ENCODE measurements at regions not wholly inside any gene's neighbourhood (a gene's known extent, or its start where the extent isn't known, plus 50 kb on each side); places are given as distances from the start of the nearest gene placed in this dataset.

DNA sequence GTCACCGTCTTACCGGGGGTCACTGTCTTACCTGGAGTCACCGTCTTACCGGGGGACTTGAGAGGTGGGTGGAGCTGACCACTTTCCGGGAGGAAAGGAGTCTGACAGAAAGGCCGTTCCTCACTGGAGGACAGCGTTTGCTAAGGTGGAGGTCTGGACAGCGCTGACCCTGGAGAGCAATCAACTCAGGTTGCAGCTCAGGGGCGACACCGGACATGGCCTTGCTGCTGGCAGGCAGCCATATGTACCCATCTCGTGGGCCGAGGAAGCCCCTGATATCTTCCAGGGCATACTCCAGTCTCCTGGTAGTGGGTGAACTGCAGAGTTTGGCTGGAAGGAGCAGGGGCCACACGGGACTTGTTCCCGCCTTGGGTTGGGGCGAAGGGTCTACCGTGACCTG is 234.6 kb upstream of the MYT1L start:
- no peaks in the 10 kb centered on the region for H3K9me3 ChIP-seq (replicated peaks)
- H3K36me3 ChIP-seq, result no peaks in the 10 kb centered on the region
- no peaks in the 10 kb centered on the region for H3K27me3 ChIP-seq (replicated peaks)
- no peak overlapping the region for H3K27ac ChIP-seq
- no peak overlapping the region for H3K4me3 ChIP-seq
- no peaks in the 10 kb centered on the region for H3K4me1 ChIP-seq (replicated peaks)
- no peak for DNase-seq (ENCODE audit: low read depth in 1 of 2, low spot score in 2 of 2)

DNA sequence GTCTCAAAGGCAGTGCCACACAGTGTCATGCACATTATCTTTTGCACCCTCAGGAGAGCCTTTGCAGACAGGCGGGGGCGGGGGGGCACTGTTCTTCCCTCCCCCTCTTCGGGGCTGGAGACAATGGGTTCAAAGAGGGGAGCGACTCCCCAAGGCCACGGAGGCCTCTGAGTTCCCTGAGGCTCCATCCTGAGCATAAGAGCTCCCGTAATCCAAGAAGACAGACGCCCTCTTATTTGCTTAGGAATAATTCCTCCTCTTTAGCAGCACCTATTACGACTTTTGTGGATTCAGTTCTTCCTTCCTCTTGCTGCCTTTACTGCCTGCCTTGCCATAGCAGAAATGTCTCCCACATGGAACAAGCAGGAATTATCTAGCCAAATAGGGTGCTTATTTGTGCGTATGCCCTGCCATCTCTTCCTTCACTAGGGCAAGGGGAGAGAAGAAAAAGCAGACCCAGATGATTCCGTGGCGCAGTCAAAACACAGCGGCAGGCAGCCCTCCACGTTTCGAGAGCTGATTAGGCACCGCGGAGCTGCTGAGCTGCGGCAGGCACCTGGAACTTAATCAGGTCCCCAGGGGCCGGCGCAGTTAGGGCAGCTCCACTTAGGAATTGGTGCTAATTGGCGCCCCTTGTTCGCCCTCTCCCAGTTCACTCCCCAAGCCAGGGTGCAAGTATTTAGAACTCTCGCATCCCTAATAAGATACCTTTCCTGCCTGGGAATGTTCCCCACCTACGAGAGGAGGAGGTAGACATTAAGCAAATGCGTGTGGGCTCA is 233.4 kb upstream of the MYT1L start:
- no peaks in the 10 kb centered on the region for H3K9me3 ChIP-seq (replicated peaks)
- no peak overlapping the region for H3K27ac ChIP-seq
- H3K36me3 ChIP-seq, result no peaks in the 10 kb centered on the region
- no peak for DNase-seq (ENCODE audit: low read depth in 1 of 2, low spot score in 2 of 2)
- H3K27me3 ChIP-seq (replicated peaks), result no peaks in the 10 kb centered on the region
- no peaks in the 10 kb centered on the region for H3K4me1 ChIP-seq (replicated peaks)
- H3K4me3 ChIP-seq, result no peak overlapping the region

DNA sequence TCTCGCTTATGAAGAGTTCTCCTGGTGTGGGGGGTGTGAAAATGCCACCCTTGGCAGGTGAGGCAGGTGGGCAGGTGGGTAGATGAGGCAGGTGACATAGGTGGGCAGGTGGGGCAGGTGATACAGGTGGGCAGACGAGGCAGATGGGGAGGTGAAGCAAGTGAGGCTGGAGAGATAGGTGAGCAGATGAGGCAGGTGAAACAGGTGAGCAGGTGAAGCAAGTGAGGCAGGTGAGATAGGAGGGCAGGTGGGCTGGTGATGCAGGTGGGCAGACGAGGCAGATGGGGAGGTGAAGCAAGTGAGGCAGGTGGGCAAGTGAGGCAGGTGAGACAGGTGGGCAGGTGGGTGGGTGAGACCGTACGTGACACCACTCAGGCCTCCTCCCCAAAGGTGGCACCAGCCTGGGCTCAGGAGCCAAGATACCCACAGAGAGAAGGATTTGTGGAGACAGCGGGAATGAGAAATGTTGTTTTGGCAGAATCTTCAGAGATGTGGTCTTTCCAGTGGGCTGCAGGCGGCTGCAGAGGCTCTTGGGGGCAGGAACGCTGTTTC is 232.3 kb upstream of the MYT1L start:
- H3K27ac ChIP-seq, result no peak overlapping the region
- no peaks in the 10 kb centered on the region for H3K4me1 ChIP-seq (replicated peaks)
- H3K27me3 ChIP-seq (replicated peaks), result no peaks in the 10 kb centered on the region
- no peak overlapping the region for H3K4me3 ChIP-seq
- H3K9me3 ChIP-seq (replicated peaks), result no peaks in the 10 kb centered on the region
- DNase-seq (ENCODE audit: low read depth in 1 of 2, low spot score in 2 of 2), result no peak
- no peaks in the 10 kb centered on the region for H3K36me3 ChIP-seq

DNA sequence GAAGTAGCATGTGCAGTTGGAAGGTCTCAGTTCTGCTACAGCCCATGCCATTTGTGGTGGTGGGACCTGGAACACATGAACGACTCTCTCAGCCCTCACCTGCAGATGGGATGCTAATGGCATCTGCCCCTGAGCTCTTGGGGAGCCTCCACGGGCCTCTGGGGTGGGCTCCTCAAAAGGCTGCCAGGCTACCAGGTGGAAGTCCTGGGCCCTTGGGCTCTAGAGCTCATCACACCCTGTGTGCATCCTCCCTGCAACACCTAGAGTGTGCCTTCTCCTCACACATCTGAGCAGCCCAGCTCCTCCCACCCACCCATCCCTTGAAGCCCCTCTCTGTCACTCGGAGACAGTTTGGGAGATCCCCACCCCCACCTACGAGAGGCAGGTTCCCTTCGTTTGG is 231.8 kb upstream of the MYT1L start:
- no peaks in the 10 kb centered on the region for H3K27me3 ChIP-seq (replicated peaks)
- H3K27ac ChIP-seq, result no peak overlapping the region
- no peaks in the 10 kb centered on the region for H3K36me3 ChIP-seq
- no peaks in the 10 kb centered on the region for H3K9me3 ChIP-seq (replicated peaks)
- no peak for DNase-seq (ENCODE audit: low read depth in 1 of 2, low spot score in 2 of 2)
- no peaks in the 10 kb centered on the region for H3K4me1 ChIP-seq (replicated peaks)
- no peak overlapping the region for H3K4me3 ChIP-seq

DNA sequence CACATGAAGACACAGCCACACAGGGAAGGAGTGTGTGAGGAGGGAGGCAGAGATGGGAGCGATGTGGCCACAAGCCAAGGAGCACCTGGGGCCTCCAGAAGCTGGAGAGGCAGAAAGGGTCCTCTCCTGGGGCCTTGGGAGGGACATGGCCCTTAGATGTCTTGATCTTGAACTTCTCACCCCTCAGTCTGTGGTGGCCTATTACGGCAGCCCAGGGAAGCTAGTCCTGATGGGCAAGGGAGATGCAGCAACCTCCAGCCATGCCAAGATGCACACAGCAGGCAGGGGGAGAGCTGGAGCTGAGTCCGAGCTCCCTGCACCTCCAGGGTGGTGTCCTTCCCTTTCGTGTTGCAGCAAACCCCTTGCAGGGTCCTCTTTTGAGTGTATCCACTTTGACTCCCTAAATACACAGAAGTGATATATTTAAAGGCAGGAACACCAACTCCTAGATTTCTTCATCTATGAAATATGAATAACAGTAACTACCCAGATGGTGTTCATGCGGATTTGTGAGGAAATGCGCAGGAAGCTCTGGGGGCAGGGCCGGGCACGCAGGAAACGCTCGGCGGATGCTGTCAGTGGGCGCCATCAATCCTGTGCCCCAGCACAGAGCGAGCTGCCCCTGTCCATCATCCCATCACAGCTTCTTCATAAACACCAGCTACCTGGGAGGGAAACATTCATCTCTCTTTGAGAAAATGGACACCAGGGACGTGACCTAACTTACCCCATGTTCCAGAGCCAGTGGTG is 230.4 kb upstream of the MYT1L start:
- DNase-seq (ENCODE audit: low read depth in 1 of 2, low spot score in 2 of 2), result no peak
- no peaks in the 10 kb centered on the region for H3K9me3 ChIP-seq (replicated peaks)
- H3K4me1 ChIP-seq (replicated peaks), result no peaks in the 10 kb centered on the region
- H3K4me3 ChIP-seq, result no peak overlapping the region
- H3K27me3 ChIP-seq (replicated peaks), result no peaks in the 10 kb centered on the region
- no peak overlapping the region for H3K27ac ChIP-seq
- no peaks in the 10 kb centered on the region for H3K36me3 ChIP-seq

DNA sequence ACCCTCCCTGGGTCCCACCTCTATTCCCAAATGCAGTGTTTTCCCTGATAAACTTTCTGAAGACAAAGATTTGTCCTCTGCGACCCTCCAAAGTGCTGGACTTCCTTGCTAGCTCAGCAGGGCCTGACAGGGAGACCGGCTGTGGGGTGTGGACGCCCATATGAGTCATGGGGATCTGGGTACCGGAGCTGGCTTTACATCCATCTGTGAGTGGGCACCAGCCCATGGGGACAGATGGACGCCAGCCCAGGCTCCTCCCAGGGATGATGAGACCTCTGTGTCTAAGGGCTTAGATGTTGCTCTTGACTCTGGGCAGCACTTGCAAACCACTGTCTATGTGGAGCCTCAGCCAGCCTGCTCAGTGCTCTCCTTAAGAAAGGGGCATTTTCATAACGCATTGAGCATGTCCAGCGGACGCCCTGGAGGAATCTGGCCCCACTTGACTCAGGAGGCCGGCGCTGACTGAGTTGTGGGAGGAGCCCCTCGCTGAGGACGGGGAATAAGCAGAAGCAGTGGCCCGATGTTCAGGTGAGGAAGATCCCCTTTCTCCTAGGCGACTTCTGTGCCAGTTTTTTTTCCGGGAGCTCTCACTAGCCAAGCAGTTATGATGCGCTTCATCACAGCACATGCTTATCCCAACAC is 229.4 kb upstream of the MYT1L start:
- no peaks in the 10 kb centered on the region for H3K36me3 ChIP-seq
- no peak overlapping the region for H3K4me3 ChIP-seq
- H3K9me3 ChIP-seq (replicated peaks), result no peaks in the 10 kb centered on the region
- no peaks in the 10 kb centered on the region for H3K27me3 ChIP-seq (replicated peaks)
- H3K27ac ChIP-seq, result no peak overlapping the region
- DNase-seq (ENCODE audit: low read depth in 1 of 2, low spot score in 2 of 2), result no peak
- no peaks in the 10 kb centered on the region for H3K4me1 ChIP-seq (replicated peaks)

DNA sequence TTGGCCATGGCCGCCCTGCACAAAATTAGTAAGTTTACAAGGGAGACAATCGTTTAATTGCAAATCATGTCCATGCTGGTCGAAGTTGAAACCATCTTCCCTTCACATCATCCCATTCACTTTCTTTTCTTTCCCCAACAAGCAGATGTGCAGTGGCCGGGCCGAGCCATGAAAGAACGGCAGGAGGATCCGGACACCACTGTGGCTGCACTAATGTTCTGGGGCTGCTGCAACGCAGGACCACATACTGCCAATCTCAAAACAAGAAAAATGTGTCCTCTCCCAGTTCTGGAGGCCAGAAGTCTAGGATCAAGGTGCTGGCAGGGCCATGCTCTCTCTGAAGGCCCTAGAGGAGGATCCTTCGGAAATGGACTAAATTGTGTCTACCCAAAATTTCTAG is 227.4 kb upstream of the MYT1L start:
- no peak overlapping the region for H3K27ac ChIP-seq
- H3K9me3 ChIP-seq (replicated peaks), result no peaks in the 10 kb centered on the region

DNA sequence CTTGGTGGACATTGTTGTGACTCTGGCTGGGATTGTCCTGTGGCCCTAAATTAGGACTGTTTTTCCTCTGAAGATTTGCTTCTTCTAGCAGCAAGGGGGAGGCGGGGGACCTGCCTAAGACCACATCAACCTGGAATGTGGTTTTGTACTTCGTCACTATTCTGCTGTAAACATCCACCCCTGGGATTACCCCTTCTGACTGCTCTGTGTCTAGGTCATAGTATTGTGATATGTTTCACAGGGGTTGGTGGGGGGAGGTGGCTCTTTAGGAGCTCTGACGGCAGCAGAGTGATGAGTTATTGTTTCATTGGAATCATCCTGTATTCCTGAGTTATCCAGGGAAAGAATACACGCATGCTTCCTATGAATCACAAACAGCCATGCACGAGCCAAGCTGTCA is 226.4 kb upstream of the MYT1L start:
- Histone ChIP-seq H3K36me3 (no peaks in the 10 kb centered on the region), H3K27me3 (replicated peaks) (no peaks in the 10 kb centered on the region), H3K4me1 (replicated peaks) (no peaks in the 10 kb centered on the region), H3K9me3 (replicated peaks) (no peaks in the 10 kb centered on the region), H3K4me3 (no peak overlapping the region), H3K27ac (no peak overlapping the region)
- no peak for DNase-seq (ENCODE audit: low read depth in 1 of 2, low spot score in 2 of 2)

More for the DNA sequence above, 227.4 kb upstream of the MYT1L start:
- DNase-seq (ENCODE audit: low read depth in 1 of 2, low spot score in 2 of 2), result no peak
- H3K27me3 ChIP-seq (replicated peaks), result no peaks in the 10 kb centered on the region
- no peaks in the 10 kb centered on the region for H3K4me1 ChIP-seq (replicated peaks)
- no peaks in the 10 kb centered on the region for H3K36me3 ChIP-seq
- no peak overlapping the region for H3K4me3 ChIP-seq

DNA sequence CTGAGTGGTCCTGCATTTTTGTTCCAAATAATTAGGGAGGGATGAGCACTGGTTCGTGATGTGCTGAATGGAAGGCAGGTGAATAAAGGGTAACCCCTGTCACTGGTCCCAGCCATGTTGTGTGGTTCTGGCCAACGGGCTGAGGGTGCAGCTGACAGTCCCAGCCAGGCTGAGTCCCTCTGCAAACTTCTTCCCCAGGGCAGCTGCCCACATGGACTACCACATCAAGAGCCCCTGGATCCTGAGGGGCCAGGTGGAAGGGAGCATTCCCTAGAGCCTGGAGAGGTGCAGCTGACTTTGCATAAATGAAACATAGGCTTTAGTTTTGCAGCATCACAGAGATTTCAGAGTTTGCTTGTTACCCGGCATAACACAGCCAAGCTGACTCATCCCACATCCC is 219.8 kb upstream of the MYT1L start:
- no peak overlapping the region for H3K27ac ChIP-seq
- no peaks in the 10 kb centered on the region for H3K9me3 ChIP-seq (replicated peaks)
- DNase-seq (ENCODE audit: low read depth in 1 of 2, low spot score in 2 of 2), result no peak
- H3K4me1 ChIP-seq (replicated peaks), result no peaks in the 10 kb centered on the region
- no peak overlapping the region for H3K4me3 ChIP-seq
- no peaks in the 10 kb centered on the region for H3K36me3 ChIP-seq
- H3K27me3 ChIP-seq (replicated peaks), result no peaks in the 10 kb centered on the region

DNA sequence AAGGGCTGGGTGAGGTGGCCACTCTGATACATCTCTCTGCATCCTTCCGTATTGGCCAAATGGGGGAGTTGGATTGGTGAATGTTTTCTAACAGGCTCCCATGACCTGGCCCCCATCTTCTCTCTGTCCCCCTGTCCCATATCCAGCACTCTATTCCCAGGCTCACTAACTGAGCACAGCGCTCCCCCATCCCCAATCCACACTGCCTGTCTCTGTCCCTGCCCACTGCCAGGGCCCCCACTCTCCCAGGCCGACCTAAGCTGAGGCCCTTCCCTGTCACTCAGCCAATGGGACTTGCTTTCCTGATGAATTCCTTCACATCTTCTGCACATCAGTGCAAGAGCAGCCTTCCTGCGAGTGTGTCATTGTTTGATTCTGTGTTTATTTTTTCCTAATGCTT is 216.8 kb upstream of the MYT1L start:
- no peaks in the 10 kb centered on the region for H3K27me3 ChIP-seq (replicated peaks)
- no peaks in the 10 kb centered on the region for H3K36me3 ChIP-seq
- no peaks in the 10 kb centered on the region for H3K9me3 ChIP-seq (replicated peaks)
- DNase-seq (ENCODE audit: low read depth in 1 of 2, low spot score in 2 of 2), result no peak
- H3K4me3 ChIP-seq, result no peak overlapping the region
- no peaks in the 10 kb centered on the region for H3K4me1 ChIP-seq (replicated peaks)
- H3K27ac ChIP-seq, result no peak overlapping the region

DNA sequence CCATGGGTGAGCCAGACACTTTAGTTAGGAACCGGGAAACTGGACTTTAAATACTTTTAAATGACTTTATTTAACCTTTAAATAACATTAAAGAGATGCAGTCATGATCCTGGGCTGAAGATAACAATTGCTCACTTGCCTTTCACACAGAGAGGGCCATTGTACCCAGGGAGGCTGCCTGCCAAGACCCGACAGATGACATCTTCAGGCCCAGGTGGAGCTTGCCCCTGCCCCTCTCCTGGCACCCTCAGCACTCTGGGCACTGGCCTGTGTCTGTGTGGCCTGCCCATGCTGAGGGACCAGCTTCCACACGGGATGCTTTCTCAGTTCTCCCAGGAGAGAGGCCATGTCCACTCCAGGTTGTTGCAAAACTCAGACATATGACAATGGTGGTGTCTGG is 216.4 kb upstream of the MYT1L start:
- H3K27me3 ChIP-seq (replicated peaks), result no peaks in the 10 kb centered on the region
- H3K9me3 ChIP-seq (replicated peaks), result no peaks in the 10 kb centered on the region
- H3K4me3 ChIP-seq, result no peak overlapping the region
- H3K4me1 ChIP-seq (replicated peaks), result no peaks in the 10 kb centered on the region
- no peaks in the 10 kb centered on the region for H3K36me3 ChIP-seq
- no peak for DNase-seq (ENCODE audit: low read depth in 1 of 2, low spot score in 2 of 2)
- no peak overlapping the region for H3K27ac ChIP-seq

DNA sequence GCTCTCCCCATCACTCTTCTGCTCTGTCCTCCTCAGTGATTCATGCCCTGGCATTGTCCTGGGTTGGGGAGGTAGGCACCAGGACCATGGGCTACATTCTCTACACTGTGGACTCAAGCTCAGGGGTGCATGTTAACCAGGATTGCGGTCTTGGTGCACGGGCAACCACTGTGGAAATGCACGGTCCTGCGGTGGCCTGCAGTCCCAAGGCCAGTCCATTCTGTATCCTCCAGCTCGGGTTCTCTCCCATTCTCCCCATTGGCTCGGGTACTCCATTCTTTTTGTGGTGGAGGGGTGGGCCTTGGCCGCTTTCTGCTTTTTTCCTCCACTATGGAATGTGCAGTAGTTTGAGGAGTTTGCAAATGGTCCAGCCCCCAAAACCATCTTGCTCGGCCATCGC is 215.0 kb upstream of the MYT1L start:
- Histone ChIP-seq H3K36me3 (no peaks in the 10 kb centered on the region), H3K4me1 (replicated peaks) (no peaks in the 10 kb centered on the region), H3K27ac (no peak overlapping the region), H3K4me3 (no peak overlapping the region), H3K9me3 (replicated peaks) (no peaks in the 10 kb centered on the region), H3K27me3 (replicated peaks) (no peaks in the 10 kb centered on the region)
- DNase-seq (ENCODE audit: low read depth in 1 of 2, low spot score in 2 of 2), result no peak

DNA sequence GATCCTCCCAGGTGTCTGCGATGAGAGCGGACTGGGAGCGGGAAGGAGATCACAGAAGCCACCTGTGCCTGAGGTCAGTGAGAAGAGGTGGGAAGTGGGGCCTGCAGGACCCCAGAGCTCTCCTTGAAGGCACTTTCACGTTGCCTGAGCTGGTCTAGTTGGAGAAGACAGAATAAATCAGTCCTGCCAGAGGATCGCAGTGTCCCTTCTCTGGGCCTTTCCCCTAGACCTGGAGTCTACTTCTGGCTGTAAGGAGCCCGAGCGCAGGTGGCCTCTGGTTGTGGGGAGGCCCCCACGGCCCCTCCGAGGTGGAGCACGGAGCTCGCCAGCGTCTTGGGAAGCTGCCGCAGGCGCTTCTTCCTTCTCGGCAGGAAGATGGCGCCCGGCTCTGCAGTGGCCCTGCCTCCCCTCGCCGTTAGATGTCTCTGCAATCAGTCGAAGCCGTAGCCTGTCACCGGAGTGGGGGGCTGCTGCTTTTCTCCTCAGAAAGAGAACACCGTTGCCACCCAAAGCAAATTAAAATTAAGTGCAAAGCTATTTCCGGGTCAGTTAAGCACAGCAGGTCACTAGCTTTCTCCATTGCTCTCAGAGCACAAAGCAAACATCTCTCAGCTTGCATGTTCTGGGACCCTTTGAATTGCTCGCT is 212.0 kb upstream of the MYT1L start:
- Histone ChIP-seq H3K4me1 (replicated peaks) (no peaks in the 10 kb centered on the region), H3K27ac (no peak overlapping the region), H3K9me3 (replicated peaks) (0 out of 2 replicates have a peak, but pooled peaks cover 2% of the 10 kb centered on the region), H3K27me3 (replicated peaks) (no peaks in the 10 kb centered on the region), H3K36me3 (no peaks in the 10 kb centered on the region), H3K4me3 (no peak overlapping the region)
- no peak for DNase-seq (ENCODE audit: low read depth in 1 of 2, low spot score in 2 of 2)
